Erythroblast (primary cell): ENCODE measurements at regions not wholly inside any gene's neighbourhood (a gene's known extent, or its start where the extent isn't known, plus 50 kb on each side); places are given as distances from the start of the nearest gene placed in this dataset.

Source experiments
- GATA1 ChIP-seq: IDR thresholded peaks from 2 replicates; pipeline ENCODE4 v1.6.1; 2011; ENCODE audit warnings: low read depth, mild to moderate bottlenecking, control low read depth, low read length, moderate library complexity
- POLR2A ChIP-seq: IDR thresholded peaks from 2 replicates; pipeline ENCODE4 v1.6.1; 2011; ENCODE audit warnings: mild to moderate bottlenecking, low read length

DNA sequence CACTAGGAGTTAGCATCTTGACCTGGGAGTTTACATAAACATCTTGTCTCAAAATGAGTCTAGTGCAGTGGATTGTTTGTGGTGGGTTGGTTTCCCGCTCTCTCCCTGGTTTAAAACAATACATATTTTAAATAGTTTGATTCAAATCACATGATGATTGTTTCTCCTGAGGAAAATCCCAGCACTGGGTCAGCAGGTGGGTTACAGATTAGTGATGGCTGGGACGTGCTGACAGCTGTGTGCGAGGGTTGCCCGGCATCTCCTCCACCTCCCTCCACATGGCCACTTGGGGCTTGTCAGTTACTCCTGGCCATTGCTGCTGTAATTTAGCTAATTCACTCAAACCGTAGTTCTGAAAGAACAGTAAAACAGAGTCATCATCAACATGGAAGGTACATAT, 306.4 kb upstream of the CITED2 start:
- TF ChIP-seq POLR2A (no peak), GATA1 (no peak)
